ENCODE measurements at regions not wholly inside any gene's neighbourhood (a gene's known extent, or its start where the extent isn't known, plus 50 kb on each side); places are given as distances from the start of the nearest gene placed in this dataset.
"Not testable (repeated sequence)": the region's sequence is repeated elsewhere in the genome, so short reads cannot be mapped to it uniquely, and the experiment has no call there.

DNA sequence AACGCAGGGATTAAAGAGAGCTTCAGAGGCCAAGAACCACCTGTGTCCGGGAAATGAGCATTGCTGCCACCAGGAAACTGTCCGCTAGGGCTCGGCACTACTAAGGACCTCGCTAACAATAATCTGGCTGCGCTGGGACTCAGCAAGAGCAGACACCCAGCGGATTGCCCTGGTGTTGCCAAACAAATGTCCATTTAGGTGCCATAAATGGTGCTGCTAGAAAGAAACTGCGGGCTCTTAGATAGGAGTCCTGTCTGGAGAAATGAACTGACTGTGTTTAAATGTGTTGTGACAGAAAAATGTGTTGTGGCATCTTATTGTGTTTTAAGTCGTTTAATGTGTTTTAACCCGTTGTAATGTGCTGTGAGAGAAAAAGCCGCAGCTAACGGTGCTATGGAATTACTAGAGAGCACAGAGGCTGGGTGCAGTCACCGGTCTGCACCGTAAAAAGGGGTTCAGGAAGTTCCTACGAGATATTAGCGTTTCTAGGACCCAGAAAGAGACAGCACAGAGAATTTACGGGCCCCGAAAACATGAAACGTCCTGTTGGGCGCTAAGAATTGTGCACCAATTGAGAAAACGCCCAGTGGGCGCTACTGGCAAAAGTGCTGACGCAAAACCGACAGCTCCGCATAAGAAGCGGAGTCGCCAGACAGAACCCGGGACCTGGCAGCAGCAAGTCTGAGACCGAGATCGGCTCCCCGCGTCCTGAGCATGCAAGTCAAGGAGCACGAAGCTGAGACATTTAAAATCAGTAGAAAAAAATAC, 90.6 kb downstream of the ANXA2R start:
- peak; percentile 75 for DNase-seq (ENCODE audit: low spot score)

DNA sequence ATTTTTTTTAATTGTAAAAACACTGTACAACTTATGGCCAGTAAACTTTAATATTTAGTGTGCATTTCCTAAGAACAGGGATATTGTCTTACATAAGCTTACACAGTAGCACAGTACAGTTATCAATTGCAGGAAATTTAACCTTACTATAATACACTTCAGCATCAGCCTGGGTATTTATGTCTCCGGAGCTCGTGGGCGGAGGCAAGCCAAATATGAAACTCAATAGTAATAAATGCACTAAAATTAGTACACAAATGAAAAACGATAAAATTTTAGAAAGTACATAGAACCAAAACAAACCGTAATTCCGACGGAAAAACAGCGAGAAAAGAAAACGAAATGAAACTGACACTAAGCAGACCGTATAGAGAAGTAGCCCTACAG, 91.2 kb downstream of the ANXA2R start:
- no peak for DNase-seq (ENCODE audit: low spot score)

DNA sequence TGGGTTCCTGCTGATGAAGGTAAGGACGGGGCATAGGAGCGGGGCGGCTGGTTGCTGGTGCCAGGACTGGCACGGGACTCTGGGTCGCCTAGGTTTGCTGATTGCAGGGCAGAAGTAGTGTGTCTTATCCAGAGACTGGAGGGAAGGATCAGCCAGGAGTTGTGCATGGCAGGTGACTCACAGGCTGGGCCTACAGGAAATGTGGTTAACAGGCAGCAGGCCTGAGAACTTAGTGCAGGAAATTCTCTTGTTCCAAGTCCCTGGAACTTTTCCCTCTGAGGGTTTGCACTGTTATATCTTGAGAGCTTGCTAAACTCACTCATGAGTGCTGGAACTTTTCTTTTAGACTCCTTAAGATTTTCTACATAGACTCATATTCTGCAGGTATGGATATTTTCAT, 95.1 kb downstream of the ANXA2R start:
- no peak for DNase-seq (ENCODE audit: low spot score)

DNA sequence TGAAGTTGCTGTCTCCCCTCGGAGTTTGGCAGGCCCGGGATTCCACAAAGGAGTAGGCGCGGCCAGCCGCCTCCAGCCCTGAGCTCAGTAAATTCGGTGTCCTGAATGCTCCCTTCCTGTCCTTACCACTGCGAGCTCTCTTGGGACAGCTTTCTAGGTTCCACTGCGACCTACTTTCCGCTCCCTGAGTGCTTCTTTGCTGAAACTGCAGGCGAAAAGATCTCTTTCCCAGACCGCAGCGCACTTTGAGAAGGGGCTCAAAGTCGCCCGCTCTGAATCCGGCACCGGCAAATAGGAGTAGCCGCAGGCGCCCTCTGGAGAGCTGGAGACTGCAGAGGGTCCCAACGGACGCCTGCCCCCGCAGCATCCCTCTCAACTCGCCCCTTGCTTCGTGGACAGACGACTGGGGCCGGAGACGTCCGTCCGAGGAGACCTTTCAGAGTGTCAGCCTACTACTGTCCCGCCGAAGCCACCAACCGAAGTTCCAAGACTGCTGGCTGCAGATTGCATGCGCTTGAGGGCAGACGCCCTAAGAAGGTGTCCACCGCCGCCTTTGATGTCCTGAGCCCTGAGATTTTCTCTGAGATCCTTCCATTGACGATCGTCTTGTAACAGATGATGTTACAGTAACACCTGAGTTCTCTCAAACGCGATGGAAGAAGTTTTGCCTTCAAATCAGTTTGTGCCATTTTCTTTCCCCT, 96.0 kb downstream of the ANXA2R start:
- DNase-seq (ENCODE audit: low spot score): no peak

DNA sequence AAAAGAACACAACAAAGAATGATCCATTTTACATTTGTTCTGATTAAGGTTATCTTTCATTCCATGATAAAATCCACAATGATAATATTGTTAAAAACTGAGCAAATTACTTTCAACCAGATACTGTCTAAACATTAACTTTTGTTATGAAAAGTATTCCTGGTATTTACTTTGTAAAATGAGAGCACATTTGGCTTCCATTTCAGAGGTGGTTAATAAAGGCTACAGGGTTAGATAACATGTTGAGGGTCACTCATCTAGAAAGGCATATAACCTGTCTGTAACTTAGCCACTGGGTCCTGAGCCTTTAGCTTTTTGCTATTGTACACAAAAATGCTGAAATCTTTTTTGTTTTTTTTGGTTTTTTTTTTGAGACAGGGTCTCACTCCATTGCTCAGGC, 99.3 kb downstream of the ANXA2R start:
- no peak for DNase-seq (ENCODE audit: low spot score)

DNA sequence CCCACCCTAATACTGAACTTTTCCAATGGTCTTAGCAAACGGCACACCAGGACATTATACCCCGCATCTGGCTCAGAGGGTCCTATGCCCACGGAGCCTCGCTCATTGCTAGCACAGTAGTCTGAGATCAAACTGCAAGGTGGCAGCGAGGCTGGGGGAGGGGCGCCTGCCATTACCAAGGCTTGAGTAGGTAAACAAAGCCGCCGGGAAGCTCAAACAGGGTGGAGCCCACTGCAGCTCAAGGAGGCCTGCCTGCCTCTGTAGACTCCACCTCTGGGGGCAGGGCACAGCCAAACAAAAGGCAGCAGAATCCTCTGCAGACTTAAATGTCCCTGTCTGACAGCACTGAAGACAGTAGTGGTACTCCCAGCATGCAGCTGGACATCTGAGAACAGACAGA, 108.1 kb downstream of the ANXA2R start:
- not testable (repeated sequence) for DNase-seq (ENCODE audit: low spot score)

DNA sequence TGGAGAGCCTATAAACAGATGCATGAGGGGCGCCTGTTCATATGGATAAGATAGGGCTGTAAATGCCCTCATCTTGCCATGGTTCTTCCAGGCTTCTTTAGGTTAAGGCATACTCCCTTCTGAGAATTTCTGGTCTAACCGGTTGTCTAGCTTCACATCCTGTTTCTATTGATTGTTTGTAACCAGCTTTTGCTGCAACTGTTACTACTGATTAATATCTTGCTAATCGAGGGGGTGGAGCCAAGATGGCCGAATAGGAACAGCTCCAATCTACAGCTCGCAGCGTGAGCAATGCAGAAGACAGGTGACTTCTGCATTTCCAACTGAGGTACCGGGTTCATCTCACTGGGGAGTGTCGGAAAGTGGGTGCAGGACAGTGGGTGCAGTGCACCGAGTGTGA, 108.7 kb downstream of the ANXA2R start:
- DNase-seq (ENCODE audit: low spot score): not testable (repeated sequence)

DNA sequence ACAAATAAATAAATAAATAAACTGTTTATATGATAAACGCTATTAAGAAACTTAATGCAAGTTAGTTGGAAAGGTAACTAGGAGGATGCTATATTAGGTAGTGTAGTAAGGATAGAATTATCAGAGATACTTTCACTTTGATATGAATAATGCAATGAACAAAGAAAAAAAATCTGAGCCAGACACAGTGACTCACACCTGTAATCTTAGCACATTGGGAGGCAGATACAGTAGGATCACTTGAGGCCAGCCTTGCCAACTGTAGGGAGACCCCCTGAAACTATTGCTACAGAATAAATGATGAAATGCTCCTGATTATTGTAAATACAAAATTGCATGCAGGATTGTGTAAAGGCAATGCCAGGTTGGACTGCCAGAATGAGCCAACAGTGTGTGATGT, 109.2 kb downstream of the ANXA2R start:
- DNase-seq (ENCODE audit: low spot score): no peak

DNA sequence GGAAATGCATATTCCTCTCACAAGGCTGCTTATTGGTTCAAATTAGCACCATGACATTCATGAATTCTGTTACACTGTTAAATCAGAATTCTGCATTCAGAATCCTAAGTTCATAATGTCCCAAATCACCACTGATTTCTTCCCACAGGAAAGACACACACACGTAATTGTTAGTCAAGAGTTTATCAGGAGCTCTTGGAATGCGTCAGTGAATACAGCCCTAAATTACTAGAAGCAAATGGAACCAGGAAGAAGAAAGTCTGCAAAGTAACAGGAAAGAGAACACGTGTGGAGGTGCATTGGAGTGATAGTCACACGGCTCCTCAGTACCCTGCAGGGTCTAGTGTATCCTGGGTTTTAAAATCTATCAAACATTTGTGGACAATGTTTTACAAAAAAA, 110.2 kb downstream of the ANXA2R start:
- DNase-seq (ENCODE audit: low spot score): no peak

DNA sequence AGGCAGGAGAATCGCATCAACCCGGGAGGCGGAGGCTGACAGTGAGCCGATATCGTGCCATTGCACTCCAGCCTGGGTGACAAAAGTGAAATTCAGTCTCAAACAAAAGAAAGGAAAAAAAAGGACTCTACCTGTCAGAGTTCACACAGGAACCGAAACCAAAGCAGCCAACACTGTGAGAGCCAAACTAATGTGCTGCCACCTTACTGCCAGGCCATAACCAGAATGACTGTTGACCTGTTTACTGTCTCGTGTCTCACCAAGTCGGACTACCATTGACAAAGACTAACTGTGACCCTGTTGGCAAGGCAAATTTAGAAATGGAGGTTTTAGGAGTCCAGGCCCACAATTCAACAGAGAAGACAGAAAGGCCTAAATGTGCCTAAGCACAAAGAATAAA, 112.4 kb downstream of the ANXA2R start:
- no peak for DNase-seq (ENCODE audit: low spot score)

DNA sequence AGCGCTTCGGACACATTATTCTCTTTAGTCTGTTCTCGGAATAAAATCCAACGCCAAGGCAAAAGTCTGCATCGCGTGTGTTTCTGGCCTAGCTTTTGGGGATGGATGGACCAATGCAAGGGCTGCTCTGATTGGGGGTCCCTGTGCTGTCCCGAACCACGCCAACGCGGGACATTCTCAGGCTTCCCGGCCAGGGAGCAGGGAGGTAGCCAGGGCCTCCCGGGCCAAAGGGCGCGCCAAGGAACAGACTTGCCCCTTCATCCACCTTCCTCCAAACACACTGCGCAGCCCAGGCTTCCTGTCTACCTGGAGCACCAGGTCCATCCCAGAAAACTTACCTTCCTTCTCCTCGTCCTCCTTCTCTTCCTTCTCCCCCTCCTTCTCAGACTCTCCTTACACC, 113.0 kb upstream of the SELENOP start:
- DNase-seq (ENCODE audit: low spot score): no peak

DNA sequence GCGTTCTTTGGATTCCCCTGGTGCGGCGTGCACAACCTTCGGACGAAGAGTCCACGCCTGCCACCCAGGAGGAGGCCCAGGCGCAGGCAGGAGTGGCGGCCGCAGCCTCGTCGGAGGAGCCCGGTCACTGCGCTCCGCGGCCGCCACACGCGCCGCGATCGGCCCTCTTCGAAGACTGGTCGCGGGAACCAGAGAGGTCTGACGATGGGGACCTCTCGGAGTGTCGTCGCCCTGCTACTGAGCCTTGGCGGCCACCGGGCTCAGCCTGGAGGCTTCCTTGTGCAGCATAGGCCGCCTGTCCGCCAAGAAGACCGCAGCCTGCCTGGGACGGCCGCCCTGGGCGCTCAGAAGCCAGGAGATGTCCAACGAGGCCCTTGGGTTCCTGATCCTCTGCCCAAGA, 112.5 kb upstream of the SELENOP start:
- DNase-seq (ENCODE audit: low spot score): no peak

DNA sequence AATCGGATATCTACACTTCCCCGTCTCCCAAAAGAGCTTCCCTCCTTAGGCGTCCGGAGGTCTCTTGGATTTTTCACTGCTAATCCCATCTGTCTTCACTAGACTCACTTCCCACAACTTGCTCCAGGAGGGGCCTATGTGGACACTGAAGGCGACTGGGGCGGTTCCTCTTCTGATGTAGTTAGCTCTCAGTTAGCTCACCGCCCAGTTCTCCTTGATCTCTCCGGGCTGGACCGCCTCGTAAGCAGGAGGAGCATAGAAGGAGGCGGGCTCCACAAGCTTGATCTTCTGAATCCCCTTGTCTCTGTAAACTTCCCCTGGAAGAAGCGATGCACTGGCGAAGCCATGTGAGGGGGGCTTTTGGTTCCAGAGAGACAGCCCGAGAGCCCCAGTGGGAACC, 112.0 kb upstream of the SELENOP start:
- no peak for DNase-seq (ENCODE audit: low spot score)

DNA sequence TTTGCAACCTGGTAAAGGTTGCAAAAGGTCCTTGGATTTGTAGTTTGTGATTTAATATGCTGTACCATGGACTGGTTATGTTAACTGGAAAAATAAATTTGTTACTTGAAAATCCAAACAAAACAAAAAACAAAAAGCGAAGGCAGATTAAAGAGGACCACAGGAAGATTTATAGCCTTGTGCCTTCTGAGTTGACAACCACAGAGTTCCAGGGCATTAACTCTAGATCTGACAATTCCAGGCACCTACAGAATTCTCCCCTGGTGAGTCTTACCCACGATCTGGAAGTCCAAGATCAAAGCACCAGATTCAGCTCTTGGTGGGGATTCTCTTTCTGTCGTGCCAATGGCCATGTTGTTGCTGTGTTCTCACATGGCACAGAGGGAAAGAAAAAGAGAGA, 107.9 kb upstream of the SELENOP start:
- DNase-seq (ENCODE audit: low spot score): no peak

DNA sequence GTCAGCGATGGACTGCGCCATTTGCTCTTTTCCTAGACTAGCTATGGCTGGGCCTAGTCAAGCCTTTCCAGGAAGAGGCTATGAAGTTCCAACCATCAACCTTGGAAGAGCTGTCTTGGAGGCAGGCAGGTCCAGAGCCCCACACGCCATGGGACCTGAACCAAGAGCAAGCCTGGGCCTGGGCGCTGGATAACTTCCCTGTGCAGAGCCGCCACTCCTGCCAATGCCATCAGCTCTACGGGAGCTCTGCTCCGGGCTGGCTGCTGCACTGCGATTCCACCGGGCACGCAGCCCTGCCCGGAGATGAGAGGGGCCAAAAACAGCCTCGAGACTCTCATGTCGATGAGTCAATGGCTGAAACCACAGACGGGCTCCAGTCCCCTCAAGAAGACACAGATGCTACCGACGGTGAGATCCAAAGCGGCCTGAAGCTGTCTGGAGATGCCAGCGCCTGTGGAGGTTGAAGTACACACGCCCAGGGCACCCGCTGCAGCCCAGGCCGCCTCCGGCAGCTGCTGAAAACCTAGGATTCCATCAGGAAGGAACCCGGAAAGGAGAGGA, 103.7 kb upstream of the SELENOP start:
- no peak for DNase-seq (ENCODE audit: low spot score)

DNA sequence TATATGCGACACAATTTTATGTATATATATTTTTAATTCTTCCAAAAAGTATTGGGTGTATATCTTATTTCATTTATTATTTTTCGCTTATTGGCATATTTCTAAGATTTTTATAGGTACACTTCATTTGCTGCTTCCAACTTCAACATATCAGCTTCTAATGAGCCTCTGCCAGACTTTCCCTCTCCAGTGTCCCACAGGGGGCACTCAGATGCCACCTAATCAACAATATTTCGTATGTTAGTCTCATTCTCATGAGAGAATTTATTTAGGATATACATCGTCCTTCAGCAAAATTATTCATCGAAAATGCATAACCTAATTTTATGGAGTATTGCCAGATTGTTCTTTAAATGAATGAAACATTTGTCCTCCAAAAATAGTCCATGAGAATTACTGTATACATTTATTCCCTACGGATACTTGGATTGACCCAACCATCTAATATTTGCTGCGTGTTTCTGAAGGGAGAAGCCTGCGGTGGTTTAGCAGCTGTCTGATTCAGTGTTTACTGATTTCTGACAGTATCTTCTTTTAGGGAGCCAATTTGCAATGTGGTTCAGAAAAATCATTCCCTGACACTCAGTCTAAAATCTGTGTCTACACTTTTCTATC, 100.6 kb upstream of the SELENOP start:
- peak; percentile 74 for DNase-seq (ENCODE audit: low spot score)

DNA sequence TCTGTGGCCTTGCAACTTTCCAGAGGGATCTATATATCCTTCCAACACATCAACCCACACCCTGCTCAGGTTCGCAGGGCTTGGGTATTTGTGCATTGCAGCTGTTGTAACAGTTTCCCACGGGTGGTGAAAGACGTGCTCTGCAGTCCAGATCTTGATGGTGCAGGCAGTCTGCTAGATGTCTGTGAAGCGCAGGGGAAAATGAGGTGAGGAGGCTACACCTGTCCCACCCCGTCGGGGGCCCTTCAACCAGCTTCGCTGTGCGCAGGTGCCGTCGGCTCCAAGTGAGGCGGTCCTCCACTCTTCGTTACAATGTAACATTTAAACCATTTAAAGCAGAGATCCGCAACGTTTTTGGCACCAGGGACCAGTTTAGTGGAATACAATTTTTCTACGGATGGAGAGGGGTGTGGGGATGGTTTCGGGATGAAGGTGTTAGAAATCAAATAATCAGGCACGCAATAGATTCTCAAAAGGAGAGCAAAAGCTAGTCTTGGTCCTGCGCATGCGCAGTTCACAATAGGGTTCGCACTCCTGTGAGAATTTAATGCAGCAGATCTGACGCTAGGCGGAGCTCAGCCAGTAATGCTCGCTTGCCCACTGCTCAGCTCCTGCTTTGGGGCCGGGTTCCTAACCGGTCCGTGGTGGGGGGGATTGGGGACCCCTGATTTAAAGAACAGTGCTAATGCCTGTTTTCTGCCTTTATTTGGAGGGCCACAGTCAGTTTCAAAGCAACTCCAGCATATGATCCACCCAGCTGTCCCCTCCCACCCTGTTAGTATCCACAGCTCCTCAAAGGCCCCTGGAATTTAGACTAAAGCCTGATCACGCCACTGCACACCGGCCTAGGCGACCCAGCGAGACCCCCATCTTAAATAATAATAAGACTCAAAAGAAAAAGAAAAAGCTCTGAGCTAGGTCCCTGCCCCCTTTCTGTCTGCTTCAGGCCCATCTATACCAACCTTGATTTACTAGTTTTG, 97.1 kb upstream of the SELENOP start:
- peak; percentile 93 for DNase-seq (ENCODE audit: low spot score)

DNA sequence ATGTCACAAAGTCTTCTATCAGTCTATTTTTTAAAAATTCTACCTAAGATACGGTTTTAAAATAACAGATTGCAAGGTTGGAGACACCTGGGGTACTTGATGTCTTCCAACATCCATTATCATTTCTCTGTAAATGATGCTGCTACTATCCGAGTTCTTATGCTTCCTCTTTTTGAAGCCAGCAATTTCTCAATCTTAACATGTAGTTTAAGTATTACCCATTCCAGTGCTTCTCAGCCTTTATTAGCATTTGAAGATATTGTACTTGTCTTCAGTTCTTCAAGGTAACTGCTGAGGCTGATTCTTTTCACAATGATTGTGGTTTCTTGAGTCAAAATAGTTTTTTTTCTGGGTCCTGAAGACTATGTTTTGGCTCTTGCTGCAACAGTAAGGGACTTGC, 96.4 kb upstream of the SELENOP start:
- no peak for DNase-seq (ENCODE audit: low spot score)

DNA sequence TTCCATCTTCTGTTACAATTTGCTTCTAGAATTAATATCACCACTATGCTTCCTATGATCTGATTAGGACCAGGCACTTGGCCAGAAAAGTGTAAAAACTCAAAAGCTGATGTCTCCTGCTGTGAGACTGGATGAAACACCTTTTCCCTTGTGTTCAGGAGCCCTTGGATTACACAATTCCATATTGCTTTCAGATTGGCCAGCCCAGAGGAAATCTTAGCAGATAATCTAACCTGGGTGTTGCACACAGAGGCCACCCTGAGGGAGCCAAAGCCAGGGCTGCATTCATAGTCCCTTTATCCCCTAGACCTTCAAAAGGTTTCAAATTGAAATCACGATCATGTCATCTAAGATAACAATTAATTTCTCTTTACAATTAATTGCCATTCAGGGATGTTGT, 94.1 kb upstream of the SELENOP start:
- no peak for DNase-seq (ENCODE audit: low spot score)

DNA sequence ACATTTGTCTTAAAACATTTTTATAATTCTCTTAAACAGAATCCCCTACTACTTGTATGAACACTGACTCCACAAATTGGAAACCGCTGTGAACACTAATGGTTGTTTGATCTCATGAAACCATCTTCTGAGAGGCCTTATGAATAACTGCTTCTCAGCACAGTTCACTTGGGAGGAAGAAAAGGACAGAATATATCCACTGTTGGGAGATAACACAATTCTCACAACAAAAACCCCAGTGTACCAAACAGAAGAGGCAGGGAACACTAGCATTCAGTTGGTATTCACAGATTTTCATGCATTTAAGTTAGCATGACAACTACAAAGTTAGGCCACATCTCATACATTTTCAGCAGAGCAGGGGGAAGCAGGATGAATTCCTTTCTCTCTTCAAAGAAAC, 89.0 kb upstream of the SELENOP start:
- no peak for DNase-seq (ENCODE audit: low spot score)

DNA sequence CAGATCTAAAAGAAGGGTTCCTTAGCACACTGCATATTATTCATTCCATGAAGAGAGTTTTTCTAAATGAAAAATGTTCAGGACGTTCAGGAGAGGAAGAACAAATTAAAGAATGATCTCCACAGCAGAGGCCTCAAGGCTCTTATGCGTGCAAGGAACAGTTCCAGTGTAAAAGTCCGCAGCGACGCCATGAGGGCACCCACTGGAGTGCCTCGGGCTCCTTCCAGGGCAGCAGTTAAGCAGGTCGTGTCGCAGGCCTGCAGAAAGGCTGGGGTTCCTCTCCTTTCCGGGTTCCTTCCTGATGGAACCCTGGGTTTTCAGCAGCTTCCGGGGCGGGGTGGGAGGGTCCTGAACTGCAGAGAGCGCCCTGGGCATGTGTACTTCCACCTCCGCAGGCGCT, 87.1 kb upstream of the SELENOP start:
- DNase-seq (ENCODE audit: low spot score): no peak

DNA sequence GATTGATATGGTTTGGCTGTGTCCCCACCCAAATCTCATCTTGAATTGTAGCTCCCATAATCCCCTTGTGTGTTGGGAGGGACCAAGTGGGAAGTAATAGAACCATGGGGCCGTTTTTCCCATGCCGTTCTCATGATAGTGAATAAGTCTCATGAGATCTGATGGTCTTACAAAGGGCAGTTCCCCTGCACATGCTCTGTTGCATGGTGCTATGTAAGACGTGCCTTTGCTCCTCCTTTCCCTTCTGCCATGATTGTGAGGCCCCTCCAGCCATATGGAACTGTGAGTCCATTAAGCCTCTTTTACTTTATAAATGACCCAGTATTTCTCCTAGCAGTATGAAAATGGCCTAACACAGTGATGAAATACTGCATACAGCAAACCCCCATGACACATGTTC, 84.8 kb upstream of the SELENOP start:
- DNase-seq (ENCODE audit: low spot score): no peak

Measured in CD4-positive, alpha-beta T cell treated with Interleukin-15 for 4 hours (primary cell).